Fibroblast of mammary gland (primary cell): ENCODE measurements at regions not wholly inside any gene's neighbourhood (a gene's known extent, or its start where the extent isn't known, plus 50 kb on each side); places are given as distances from the start of the nearest gene placed in this dataset.
"Not testable (repeated sequence)": the region's sequence is repeated elsewhere in the genome, so short reads cannot be mapped to it uniquely, and the experiment has no call there.

Experiments
- DNase-seq: peaks from one replicate; pipeline ENCODE4 v3.0.0-alpha.2; 2010; ENCODE audit warnings: low read depth
- H3K4me3 ChIP-seq: 2 replicates; pipeline ENCODE4 v1.5.1; 2011; ENCODE audit warnings: low read depth, mild to moderate bottlenecking, low read length, moderate library complexity; ENCODE audit not compliant: control insufficient read depth
- TF ChIP-seq, protein P1 (sequence below): conservative IDR thresholded peaks from 2 replicates; pipeline ENCODE4 v1.5.1; 2011; ENCODE audit warnings: low read depth, low read length, inconsistent platforms; ENCODE audit not compliant: control insufficient read depth, insufficient read depth

DNA sequence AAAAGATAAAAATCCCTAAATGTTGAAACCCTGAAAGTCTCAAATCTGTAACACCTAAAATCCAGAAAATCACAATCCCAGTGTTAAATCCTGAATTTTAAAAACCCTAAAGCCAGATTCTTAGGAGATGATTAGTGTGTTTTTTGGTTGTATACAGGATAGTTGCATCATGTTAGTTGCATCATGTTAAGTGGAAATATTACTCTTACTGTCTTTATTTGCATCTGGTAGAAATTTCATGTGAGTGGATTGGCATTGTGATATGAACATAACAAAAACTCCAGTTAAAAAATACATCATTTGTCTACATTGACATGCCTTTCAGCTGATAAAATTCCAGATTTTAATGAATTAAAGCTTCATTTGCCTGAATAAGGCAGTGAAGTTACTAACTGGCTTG lies 683.1 kb upstream of the ACVR2A start:
- no peak overlapping the region for H3K4me3 ChIP-seq
- DNase-seq = peak; percentile 49
- TF ChIP-seq, protein P1, sequence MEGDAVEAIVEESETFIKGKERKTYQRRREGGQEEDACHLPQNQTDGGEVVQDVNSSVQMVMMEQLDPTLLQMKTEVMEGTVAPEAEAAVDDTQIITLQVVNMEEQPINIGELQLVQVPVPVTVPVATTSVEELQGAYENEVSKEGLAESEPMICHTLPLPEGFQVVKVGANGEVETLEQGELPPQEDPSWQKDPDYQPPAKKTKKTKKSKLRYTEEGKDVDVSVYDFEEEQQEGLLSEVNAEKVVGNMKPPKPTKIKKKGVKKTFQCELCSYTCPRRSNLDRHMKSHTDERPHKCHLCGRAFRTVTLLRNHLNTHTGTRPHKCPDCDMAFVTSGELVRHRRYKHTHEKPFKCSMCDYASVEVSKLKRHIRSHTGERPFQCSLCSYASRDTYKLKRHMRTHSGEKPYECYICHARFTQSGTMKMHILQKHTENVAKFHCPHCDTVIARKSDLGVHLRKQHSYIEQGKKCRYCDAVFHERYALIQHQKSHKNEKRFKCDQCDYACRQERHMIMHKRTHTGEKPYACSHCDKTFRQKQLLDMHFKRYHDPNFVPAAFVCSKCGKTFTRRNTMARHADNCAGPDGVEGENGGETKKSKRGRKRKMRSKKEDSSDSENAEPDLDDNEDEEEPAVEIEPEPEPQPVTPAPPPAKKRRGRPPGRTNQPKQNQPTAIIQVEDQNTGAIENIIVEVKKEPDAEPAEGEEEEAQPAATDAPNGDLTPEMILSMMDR = no peak

GRCh38 chr2:147156970-147157369 lies 687.9 kb upstream of the ACVR2A start:
- TF ChIP-seq, protein P1 = no peak
- DNase-seq = no peak
- H3K4me3 ChIP-seq = no peak overlapping the region

DNA sequence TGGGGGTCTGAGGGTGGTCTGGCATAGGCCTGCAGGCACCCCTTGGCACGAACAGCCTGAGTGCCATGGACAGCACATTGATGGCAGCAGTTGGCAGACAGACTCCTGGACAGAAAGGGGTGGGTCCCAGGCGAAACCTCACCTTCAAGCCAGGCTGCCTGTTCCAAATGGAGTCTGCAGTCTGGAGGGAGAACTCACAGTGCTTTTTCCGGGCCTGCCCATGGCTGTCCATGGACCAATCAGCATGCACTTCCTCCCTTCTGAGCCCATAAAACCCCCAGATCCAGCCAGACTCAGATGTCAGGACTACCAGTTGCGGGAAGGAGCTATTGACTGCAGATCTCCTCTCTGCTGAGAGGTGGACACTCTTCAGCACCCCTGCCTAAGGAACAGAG lies 694.6 kb upstream of the ACVR2A start:
- DNase-seq = no peak
- TF ChIP-seq, protein P1 = no peak
- no peak overlapping the region for H3K4me3 ChIP-seq

GRCh38 chr2:147149575-147150240 lies 695.1 kb upstream of the ACVR2A start:
- TF ChIP-seq, protein P1 = no peak
- DNase-seq = peak; percentile 83
- H3K4me3 ChIP-seq = no peak overlapping the region

DNA sequence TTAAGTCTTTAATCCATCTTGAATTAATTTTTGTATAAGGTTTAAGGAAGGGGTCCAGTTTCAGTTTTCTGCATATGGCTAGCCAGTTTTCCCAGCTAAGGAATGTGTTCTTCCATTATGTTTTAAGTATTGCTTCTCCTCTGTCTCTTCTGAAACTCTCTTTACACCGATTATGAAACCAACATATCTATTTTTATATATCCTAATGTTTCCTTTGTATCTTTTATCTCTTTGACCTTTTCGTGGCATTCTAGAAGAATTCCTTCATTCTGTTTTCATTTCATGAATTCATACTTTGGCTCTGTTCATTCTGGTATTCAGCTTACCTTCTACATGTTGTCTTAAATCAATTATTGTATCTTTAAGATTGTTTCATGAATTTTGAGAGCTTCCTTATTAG lies 697.0 kb upstream of the ACVR2A start:
- DNase-seq = no peak
- TF ChIP-seq, protein P1 = no peak
- no peak overlapping the region for H3K4me3 ChIP-seq

GRCh38 chr2:147141930-147142329 lies 702.9 kb upstream of the ACVR2A start:
- TF ChIP-seq, protein P1 = peak; percentile 23
- H3K4me3 ChIP-seq = no peak overlapping the region
- no peak for DNase-seq

- not testable (repeated sequence) for H3K4me3 ChIP-seq, DNase-seq
Measured at GRCh38 chr2:147139732-147140131, 705.1 kb upstream of the ACVR2A start.
